C1 segment of cervical spinal cord (tissue), 14 donors: ENCODE measurements at regions not wholly inside any gene's neighbourhood (a gene's known extent, or its start where the extent isn't known, plus 50 kb on each side); places are given as distances from the start of the nearest gene placed in this dataset.
A peak's percentile ranks its signal among the peaks of the same experiment; 100 is the strongest.

ENCODE experiments used
- DNase-seq, 14 donors: peaks; one replicate each; lab custom pipeline; 2025; lab: John Stamatoyannopoulos, UW

- no peak for DNase-seq
Observed at GRCh38 chr20:10724449-10725173, 50.8 kb upstream of the JAG1 start.

DNA sequence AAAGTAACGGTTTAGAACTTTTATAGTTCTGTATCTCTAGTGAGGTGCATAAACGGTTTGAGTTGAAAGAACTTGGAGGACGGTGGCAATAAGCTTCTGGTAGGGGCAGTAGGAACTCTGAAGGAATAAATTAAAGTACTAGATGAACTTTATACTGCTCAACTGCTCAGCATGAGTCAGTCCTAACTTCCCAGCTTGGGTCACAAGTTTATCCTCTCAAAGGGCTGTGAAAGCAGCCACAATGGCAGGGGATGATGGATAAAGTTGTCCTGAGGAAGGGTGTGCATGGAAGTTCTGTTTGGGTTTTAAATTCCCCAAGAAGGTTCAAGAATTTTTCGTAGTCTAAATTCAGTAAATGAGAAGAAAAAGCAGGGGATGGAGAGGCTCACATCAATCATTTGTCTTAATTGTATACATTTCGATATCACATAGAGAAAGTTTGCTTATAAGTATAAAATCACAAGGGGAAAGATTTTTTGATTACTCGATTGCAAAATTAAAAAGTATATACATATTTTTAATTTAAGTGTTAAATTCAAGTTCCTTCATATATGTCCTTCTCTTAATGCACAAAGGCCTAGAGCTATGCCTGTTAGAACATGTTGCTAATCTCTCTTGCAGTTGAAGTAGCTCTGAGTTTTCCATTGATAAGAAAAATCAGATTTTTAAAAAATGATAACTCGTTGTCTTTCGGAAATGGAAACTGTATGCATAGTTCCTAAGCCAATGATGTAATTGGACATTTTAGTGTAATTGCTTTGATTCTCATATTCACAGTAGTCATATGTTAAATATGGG, 55.3 kb upstream of the JAG1 start:
- no peak for DNase-seq

DNA sequence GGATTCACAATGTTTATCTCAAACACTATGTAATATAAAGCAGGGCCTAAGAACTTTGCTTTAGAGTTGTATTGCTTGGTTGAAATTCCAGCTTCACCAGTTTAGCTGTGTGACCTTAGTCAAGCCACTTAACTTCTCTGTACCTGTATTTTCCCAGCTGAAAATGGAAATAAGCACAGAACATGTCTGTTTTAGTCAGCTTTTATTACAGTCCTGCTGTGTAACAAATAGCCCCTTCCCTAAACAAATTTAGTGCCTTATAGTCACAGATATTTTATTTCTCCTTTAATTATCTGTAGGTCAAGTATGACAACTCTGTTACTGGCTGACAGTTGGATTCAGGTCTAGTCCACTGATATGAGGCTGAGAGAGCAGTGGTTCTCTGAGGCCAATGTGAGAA, 56.0 kb upstream of the JAG1 start:
- no peak for DNase-seq

DNA sequence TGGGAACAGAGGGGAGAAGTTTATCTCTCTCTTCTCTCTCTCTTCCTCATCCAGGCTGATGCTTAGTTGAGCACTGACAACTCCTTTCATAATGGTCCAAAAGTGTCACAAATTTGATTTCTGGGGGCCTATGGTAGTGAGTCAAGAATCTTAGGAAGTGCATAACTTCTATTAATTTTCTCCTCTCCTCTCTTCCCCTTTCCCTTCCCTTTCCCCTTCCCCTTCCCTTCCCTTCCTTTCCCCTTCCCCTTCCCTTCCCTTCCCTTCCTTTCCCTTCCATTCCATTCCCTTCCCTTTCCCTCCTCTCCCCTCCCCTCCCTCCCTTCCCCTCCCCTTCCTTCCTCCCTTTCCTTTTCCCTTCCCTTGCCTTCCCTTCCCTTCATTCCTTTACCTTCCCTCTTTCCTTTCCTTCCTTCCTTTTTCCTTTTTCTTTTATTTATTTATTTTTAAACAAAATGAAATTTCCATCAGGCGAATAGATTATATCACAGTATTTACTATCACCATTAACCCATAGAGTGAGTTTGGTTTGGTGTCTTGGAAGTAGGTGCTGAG, 56.9 kb upstream of the JAG1 start:
- no peak for DNase-seq

GRCh38 chr20:10731190-10731965, 57.6 kb upstream of the JAG1 start:
- peak in 1 of 14 donors; percentile 80 for DNase-seq

- no peak for DNase-seq
Observed at GRCh38 chr20:10733122-10733521, 59.3 kb upstream of the JAG1 start.

DNA sequence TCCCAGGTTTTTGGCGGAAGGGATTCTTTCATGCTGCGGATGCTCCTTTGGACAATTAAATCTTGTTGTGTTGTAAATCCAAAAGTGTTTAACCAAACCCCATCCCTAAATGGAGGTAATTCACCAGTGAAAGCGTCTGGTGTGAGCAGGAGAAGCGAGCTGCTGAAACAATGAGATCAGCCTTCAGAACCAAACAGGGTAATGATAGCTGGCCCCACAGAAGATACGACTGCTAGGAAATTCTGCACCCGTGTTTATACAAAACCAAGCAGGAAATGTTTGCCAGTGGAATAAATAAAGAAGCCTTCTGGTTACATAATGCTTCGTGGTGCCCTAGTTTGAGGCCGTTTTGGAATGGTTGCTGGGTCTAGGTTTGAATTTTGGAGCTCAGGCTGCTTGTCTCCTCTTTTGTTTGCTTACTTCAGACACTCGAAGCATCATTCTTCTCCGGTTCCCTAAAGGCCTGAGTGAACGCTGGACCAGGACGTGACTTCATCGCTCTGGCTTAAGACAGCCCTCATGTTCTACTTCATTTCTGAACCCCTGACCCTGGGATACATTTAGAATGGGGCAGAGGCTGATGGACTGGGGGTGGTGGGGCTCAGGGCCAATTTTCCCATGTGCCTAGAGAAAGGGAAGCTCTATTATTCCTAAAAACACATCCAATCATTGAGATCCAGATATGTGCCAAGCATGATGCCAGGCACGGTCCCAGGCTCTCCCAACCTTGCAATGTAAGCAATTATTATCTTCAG, 61.6 kb upstream of the JAG1 start:
- DNase-seq, result no peak

DNA sequence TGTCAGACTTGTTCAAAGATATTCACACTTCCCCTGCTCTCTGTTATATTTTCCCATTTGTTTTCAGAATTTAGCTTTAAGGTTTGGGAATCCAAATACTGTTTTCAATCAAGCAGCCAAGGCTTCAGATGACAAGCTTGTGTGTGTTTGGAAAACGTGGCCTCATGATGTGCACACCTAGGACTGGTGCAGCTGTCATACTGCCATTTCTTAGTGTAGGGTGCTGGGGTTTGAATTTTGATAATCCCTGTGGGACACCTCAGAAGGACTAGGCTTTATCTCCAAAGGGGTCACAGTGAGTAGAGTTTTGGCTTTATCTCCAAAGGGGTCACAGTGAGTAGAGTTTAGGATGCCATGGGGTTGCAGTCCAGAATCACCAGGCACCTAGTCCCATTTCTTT, 65.3 kb upstream of the JAG1 start:
- DNase-seq, result no peak

- no peak for DNase-seq
Observed at GRCh38 chr20:10739566-10739965, 65.8 kb upstream of the JAG1 start.

GRCh38 chr20:10741060-10741459, 67.3 kb upstream of the JAG1 start:
- DNase-seq, result no peak

- no peak for DNase-seq
Observed at GRCh38 chr20:10745790-10746189, 72.0 kb upstream of the JAG1 start.

DNA sequence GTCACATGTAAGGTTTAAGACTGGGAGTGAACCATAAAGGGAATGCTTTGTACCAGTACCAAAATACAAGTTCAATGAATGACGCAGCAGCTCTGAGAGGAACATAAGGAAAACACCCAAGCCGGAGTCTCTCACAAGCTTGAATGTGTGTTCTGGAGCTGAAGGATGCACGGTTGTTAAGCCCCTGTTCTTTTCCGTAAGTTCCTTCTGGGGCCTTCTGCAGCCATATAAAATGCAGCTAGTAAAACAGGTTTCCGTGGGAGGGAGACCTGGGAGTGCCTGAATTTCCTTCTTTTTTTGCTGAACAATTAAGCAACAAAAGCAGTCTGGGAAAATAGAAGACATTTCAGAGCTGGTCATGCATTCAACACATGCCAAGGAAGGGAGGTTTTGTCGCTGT, 73.2 kb upstream of the JAG1 start:
- no peak for DNase-seq

GRCh38 chr20:10749084-10749483, 75.3 kb upstream of the JAG1 start:
- DNase-seq, result no peak

- no peak for DNase-seq
Observed at GRCh38 chr20:10752206-10752605, 78.4 kb upstream of the JAG1 start.

- no peak for DNase-seq
Observed at GRCh38 chr20:10754824-10755223, 81.0 kb upstream of the JAG1 start.

GRCh38 chr20:10758446-10758845, 84.6 kb upstream of the JAG1 start:
- DNase-seq, result no peak

GRCh38 chr20:10761232-10761631, 87.4 kb upstream of the JAG1 start:
- no peak for DNase-seq

- no peak for DNase-seq
Observed at GRCh38 chr20:10761786-10762185, 88.0 kb upstream of the JAG1 start.

- no peak for DNase-seq
Observed at GRCh38 chr20:10762216-10762615, 88.4 kb upstream of the JAG1 start.

DNA sequence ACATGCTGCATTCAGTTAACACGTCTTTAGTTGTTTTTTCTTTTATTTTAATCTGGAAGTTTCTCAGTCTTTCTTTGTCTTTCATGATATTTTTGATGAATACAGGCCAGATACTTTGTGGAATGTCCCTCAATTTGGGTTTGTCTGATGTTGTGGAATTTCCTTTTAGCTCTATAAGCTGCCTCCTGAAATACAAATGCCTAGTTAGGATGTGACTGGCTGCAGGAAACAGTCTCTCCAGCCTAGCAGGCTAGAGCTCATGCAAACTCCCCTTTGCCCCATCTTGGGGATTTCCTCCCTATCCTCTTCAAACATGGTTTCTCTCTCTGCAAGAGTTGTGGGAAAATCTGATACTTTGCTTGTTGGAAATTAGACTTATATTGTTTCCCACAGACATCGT, 89.3 kb upstream of the JAG1 start:
- no peak for DNase-seq

DNA sequence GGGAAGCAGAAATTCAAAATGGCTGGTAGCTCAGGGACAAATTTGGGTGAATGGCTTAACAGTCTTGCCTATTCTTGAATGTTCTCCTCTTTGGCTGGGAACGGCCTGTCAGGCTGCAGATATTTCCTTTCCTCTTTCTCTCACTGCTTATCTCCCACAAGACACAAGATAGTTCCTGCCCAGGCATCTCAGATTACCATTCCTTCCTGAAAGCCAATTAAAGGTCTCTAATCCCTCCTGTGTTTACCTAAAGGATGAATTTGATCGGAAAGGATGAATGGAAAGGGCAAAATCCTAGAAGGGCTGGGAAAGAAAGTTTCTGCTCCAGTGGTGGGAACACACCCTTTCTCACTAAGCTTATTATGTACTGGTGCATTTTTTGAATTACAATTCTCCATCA, 95.9 kb upstream of the JAG1 start:
- DNase-seq, result no peak
